Endothelial cell of umbilical vein (primary cell): ENCODE measurements at regions not wholly inside any gene's neighbourhood (a gene's known extent, or its start where the extent isn't known, plus 50 kb on each side); places are given as distances from the start of the nearest gene placed in this dataset.

ENCODE experiments used
- EZH2 ChIP-seq: IDR thresholded peaks from 2 replicates; pipeline ENCODE4 v1.6.1; 2012; ENCODE audit warnings: borderline replicate concordance, low read depth, mild to moderate bottlenecking, moderate library complexity, low read length, inconsistent platforms; ENCODE audit not compliant: severe bottlenecking
- FOS ChIP-seq: IDR thresholded peaks from 2 replicates; pipeline ENCODE4 v1.6.1; 2011; ENCODE audit warnings: mild to moderate bottlenecking, low read length, moderate library complexity, borderline replicate concordance; ENCODE audit not compliant: insufficient read depth
- GATA2 ChIP-seq: IDR thresholded peaks from 2 replicates; pipeline ENCODE4 v1.7.0; 2011; ENCODE audit warnings: low read depth, mild to moderate bottlenecking, moderate library complexity, mixed read lengths, low read length; ENCODE audit not compliant: insufficient read length, insufficient read depth
- JUN ChIP-seq: IDR thresholded peaks from 2 replicates; pipeline ENCODE4 v1.6.1; 2011; ENCODE audit warnings: borderline replicate concordance, low read depth; ENCODE audit not compliant: insufficient read length, insufficient read depth
- MYC ChIP-seq: IDR thresholded peaks from one replicate; pipeline ENCODE4 v1.6.1; 2011; ENCODE audit warnings: mild to moderate bottlenecking, low read depth, low read length
- POLR2A ChIP-seq: IDR thresholded peaks from 2 replicates; pipeline ENCODE4 v1.6.1; 2012; ENCODE audit warnings: low read depth, mild to moderate bottlenecking, control low read depth, low read length
- POLR2AphosphoS5 ChIP-seq: IDR thresholded peaks from 2 replicates; pipeline ENCODE4 v1.6.1; 2012; ENCODE audit warnings: low read depth, mild to moderate bottlenecking, control low read depth, low read length, moderate library complexity; ENCODE audit not compliant: insufficient read depth
- TF ChIP-seq, protein P1 (sequence below), 2 donors: IDR thresholded peaks; 1 replicate in 1 of 2; 2 replicates in 1 of 2; pipeline ENCODE4 v1.5.1; 2011; ENCODE audit warnings: low read length in 2 of 2, mild to moderate bottlenecking in 2 of 2, moderate library complexity in 2 of 2, control low read depth in 1 of 2, inconsistent platforms in 1 of 2, low read depth in 1 of 2; ENCODE audit not compliant: insufficient read depth in 1 of 2; ENCODE audit errors: extremely low read depth in 1 of 2

GRCh38 chr6:163901681-163902080 lies 487.2 kb downstream of the QKI start:
- TF ChIP-seq, protein P1, sequence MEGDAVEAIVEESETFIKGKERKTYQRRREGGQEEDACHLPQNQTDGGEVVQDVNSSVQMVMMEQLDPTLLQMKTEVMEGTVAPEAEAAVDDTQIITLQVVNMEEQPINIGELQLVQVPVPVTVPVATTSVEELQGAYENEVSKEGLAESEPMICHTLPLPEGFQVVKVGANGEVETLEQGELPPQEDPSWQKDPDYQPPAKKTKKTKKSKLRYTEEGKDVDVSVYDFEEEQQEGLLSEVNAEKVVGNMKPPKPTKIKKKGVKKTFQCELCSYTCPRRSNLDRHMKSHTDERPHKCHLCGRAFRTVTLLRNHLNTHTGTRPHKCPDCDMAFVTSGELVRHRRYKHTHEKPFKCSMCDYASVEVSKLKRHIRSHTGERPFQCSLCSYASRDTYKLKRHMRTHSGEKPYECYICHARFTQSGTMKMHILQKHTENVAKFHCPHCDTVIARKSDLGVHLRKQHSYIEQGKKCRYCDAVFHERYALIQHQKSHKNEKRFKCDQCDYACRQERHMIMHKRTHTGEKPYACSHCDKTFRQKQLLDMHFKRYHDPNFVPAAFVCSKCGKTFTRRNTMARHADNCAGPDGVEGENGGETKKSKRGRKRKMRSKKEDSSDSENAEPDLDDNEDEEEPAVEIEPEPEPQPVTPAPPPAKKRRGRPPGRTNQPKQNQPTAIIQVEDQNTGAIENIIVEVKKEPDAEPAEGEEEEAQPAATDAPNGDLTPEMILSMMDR (IDR thresholded peaks at IDR 0.05; ENCODE audit: extremely low read depth in 1 of 2, insufficient read depth in 1 of 2, low read depth in 1 of 2, low read length in 2 of 2) = no peak
- no peak for TF ChIP-seq POLR2AphosphoS5
- TF ChIP-seq GATA2 = no peak
- TF ChIP-seq POLR2A = no peak
- TF ChIP-seq EZH2 = no peak
- no peak for TF ChIP-seq JUN
- no peak for TF ChIP-seq MYC
- no peak for TF ChIP-seq FOS
